ENCODE measurements at regions not wholly inside any gene's neighbourhood (a gene's known extent, or its start where the extent isn't known, plus 50 kb on each side); places are given as distances from the start of the nearest gene placed in this dataset.

- DNase-seq (ENCODE audit: low read depth in 2 of 2): no peak
These were observed 274.3 kb upstream of the FOXQ1 start for GRCh38 chr6:1037430-1038202.

GRCh38 chr6:1035401-1035800, 276.5 kb upstream of the FOXQ1 start:
- no peak for DNase-seq (ENCODE audit: low read depth in 2 of 2)

GRCh38 chr6:1031720-1032119, 280.2 kb upstream of the FOXQ1 start:
- no peak for DNase-seq (ENCODE audit: low read depth in 2 of 2)

GRCh38 chr6:1029141-1029540, 282.8 kb upstream of the FOXQ1 start:
- DNase-seq (ENCODE audit: low read depth in 2 of 2): no peak

- DNase-seq (ENCODE audit: low read depth in 2 of 2): no peak
These were observed 283.2 kb upstream of the FOXQ1 start for GRCh38 chr6:1028723-1029122.

GRCh38 chr6:1027795-1028569, 283.9 kb upstream of the FOXQ1 start:
- no peak for DNase-seq (ENCODE audit: low read depth in 2 of 2)

GRCh38 chr6:1027109-1027794, 284.6 kb upstream of the FOXQ1 start:
- no peak for DNase-seq (ENCODE audit: low read depth in 2 of 2)

- DNase-seq (ENCODE audit: low read depth in 2 of 2): no peak
These were observed 286.1 kb upstream of the FOXQ1 start for GRCh38 chr6:1025821-1026220.

- no peak for DNase-seq (ENCODE audit: low read depth in 2 of 2)
These were observed 287.3 kb upstream of the FOXQ1 start for GRCh38 chr6:1024587-1024986.

- DNase-seq (ENCODE audit: low read depth in 2 of 2): no peak
These were observed 287.7 kb upstream of the FOXQ1 start for GRCh38 chr6:1024161-1024560.

GRCh38 chr6:1023229-1023628, 288.7 kb upstream of the FOXQ1 start:
- no peak for DNase-seq (ENCODE audit: low read depth in 2 of 2)

- no peak for DNase-seq (ENCODE audit: low read depth in 2 of 2)
These were observed 289.2 kb upstream of the FOXQ1 start for GRCh38 chr6:1022719-1023118.

GRCh38 chr6:1020837-1021236, 291.1 kb upstream of the FOXQ1 start:
- no peak for DNase-seq (ENCODE audit: low read depth in 2 of 2)

- no peak for DNase-seq (ENCODE audit: low read depth in 2 of 2)
These were observed 291.8 kb upstream of the FOXQ1 start for GRCh38 chr6:1020133-1020532.

- DNase-seq (ENCODE audit: low read depth in 2 of 2): no peak
These were observed 293.9 kb upstream of the FOXQ1 start for GRCh38 chr6:1018041-1018440.

GRCh38 chr6:1016329-1017302, 295.3 kb upstream of the FOXQ1 start:
- no peak for DNase-seq (ENCODE audit: low read depth in 2 of 2)

- no peak for DNase-seq (ENCODE audit: low read depth in 2 of 2)
These were observed 296.1 kb upstream of the FOXQ1 start for GRCh38 chr6:1015825-1016224.

GRCh38 chr6:1014431-1014807, 297.5 kb upstream of the FOXQ1 start:
- no peak for DNase-seq (ENCODE audit: low read depth in 2 of 2)

GRCh38 chr6:1013656-1014430, 298.1 kb upstream of the FOXQ1 start:
- DNase-seq (ENCODE audit: low read depth in 2 of 2): no peak

- no peak for DNase-seq (ENCODE audit: low read depth in 2 of 2)
These were observed 302.8 kb upstream of the FOXQ1 start for GRCh38 chr6:1009103-1009502.

- no peak for DNase-seq (ENCODE audit: low read depth in 2 of 2)
These were observed 304.7 kb upstream of the FOXQ1 start for GRCh38 chr6:1007159-1007558.

Data from dermis microvascular lymphatic vessel endothelial cell (primary cell).